Effector memory CD4-positive, alpha-beta T cell (primary cell): ENCODE measurements at regions not wholly inside any gene's neighbourhood (a gene's known extent, or its start where the extent isn't known, plus 50 kb on each side); places are given as distances from the start of the nearest gene placed in this dataset.
"Not testable (repeated sequence)": the region's sequence is repeated elsewhere in the genome, so short reads cannot be mapped to it uniquely, and the experiment has no call there.

Source experiments
- DNase-seq, 3 donors: peaks; one replicate each; pipeline ENCODE4 v3.0.0-alpha.2; 2020
- H3K27ac ChIP-seq: 2 replicates; pipeline ENCODE4 v1.7.0; 2013; ENCODE audit warnings: mild to moderate bottlenecking, low read length, moderate library complexity; ENCODE audit not compliant: insufficient read depth, poor library complexity, severe bottlenecking
- H3K27me3 ChIP-seq: replicated peaks from 2 replicates; pipeline ENCODE4 v1.7.0; 2013; ENCODE audit warnings: mild to moderate bottlenecking, low read length; ENCODE audit not compliant: insufficient read depth, control insufficient read depth, poor library complexity, severe bottlenecking
- H3K36me3 ChIP-seq: 2 replicates; pipeline ENCODE4 v1.7.0; 2013; ENCODE audit warnings: mild to moderate bottlenecking, low read length, moderate library complexity; ENCODE audit not compliant: control insufficient read depth, insufficient read depth
- H3K4me1 ChIP-seq: 2 replicates; pipeline ENCODE4 v1.7.0; 2013; ENCODE audit warnings: low read length, mild to moderate bottlenecking; ENCODE audit not compliant: control insufficient read depth, insufficient read depth, poor library complexity, severe bottlenecking
- H3K4me3 ChIP-seq: 2 replicates; pipeline ENCODE4 v1.7.0; 2013; ENCODE audit warnings: low read length, low read depth, mild to moderate bottlenecking; ENCODE audit not compliant: insufficient read depth, poor library complexity, severe bottlenecking
- H3K9me3 ChIP-seq: 2 replicates; pipeline ENCODE4 v1.7.0; 2013; ENCODE audit warnings: mild to moderate bottlenecking, low read length, moderate library complexity; ENCODE audit not compliant: control insufficient read depth

DNA sequence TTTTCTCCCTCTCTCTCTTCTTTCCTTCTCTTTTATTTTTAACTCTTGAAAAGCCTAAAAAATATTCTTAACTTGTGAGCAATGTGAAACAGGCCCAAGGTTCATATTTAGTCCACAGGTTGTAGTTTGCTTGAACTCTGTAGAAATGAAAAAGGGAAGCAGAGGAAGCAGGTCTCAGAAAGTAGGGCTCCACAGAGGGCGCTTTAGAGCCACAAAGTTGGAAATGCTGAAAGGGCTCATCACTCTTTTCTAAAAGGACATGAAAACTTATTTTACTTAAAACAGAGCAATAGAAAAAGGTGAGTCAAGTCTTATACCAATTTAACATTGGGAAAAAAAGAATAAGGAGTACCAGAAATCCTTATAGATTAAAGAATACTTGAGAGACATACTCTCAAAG is 247.0 kb downstream of the USP25 start:
- H3K27ac ChIP-seq, result no peak overlapping the region
- H3K4me3 ChIP-seq, result no peak overlapping the region
- no peaks in the 10 kb centered on the region for H3K9me3 ChIP-seq
- H3K27me3 ChIP-seq, result no peaks in the 10 kb centered on the region
- DNase-seq, result no peak
- no peaks in the 10 kb centered on the region for H3K4me1 ChIP-seq
- no peaks in the 10 kb centered on the region for H3K36me3 ChIP-seq

GRCh38 chr21:15978215-15978738 is 248.5 kb downstream of the USP25 start:
- H3K36me3 ChIP-seq, result no peaks in the 10 kb centered on the region
- no peak overlapping the region for H3K4me3 ChIP-seq
- DNase-seq, result no peak
- no peaks in the 10 kb centered on the region for H3K9me3 ChIP-seq
- H3K27me3 ChIP-seq, result no peaks in the 10 kb centered on the region
- no peaks in the 10 kb centered on the region for H3K4me1 ChIP-seq
- H3K27ac ChIP-seq, result no peak overlapping the region

- not testable (repeated sequence) for H3K9me3 ChIP-seq, H3K36me3 ChIP-seq, DNase-seq, H3K4me3 ChIP-seq, H3K27ac ChIP-seq, H3K4me1 ChIP-seq, H3K27me3 ChIP-seq
These were observed 249.7 kb downstream of the USP25 start for GRCh38 chr21:15979493-15979892.

GRCh38 chr21:15986277-15986676 is 256.5 kb downstream of the USP25 start:
- Histone ChIP-seq H3K27ac (no peak overlapping the region), H3K4me1 (no peaks in the 10 kb centered on the region), H3K4me3 (no peak overlapping the region), H3K9me3 (no peaks in the 10 kb centered on the region), H3K27me3 (no peaks in the 10 kb centered on the region), H3K36me3 (no peaks in the 10 kb centered on the region)
- DNase-seq, result no peak

- no peak for DNase-seq
- Histone ChIP-seq H3K27ac (no peak overlapping the region), H3K4me1 (no peaks in the 10 kb centered on the region), H3K27me3 (no peaks in the 10 kb centered on the region), H3K4me3 (no peak overlapping the region), H3K9me3 (no peaks in the 10 kb centered on the region), H3K36me3 (no peaks in the 10 kb centered on the region)
These were observed 262.4 kb downstream of the USP25 start for GRCh38 chr21:15992171-15992570.

- Histone ChIP-seq H3K4me1 (no peaks in the 10 kb centered on the region), H3K36me3 (no peaks in the 10 kb centered on the region), H3K9me3 (no peaks in the 10 kb centered on the region), H3K27ac (no peak overlapping the region), H3K4me3 (no peak overlapping the region), H3K27me3 (no peaks in the 10 kb centered on the region)
- DNase-seq, result no peak
These were observed 264.2 kb downstream of the USP25 start for GRCh38 chr21:15993951-15994350.

DNA sequence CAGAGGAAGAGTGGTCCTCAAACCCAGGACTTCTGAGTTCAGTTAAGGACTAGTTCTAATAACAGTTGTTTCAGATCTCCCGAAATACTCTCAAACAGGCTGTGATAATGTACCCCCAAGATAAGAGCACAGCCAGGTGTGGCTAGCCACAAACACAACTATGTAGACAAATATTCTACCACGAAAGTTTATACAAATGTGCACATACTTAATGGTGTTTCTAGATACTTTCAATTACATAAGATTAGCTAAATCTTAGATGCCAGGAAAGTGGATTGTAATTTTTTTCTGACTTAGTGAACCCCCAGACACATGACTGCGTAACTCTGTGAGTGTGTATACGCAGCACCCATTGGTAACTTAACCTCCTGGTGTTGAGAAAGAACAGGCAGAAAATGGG is 270.0 kb downstream of the USP25 start:
- Histone ChIP-seq H3K4me3 (no peak overlapping the region), H3K9me3 (no peaks in the 10 kb centered on the region), H3K27me3 (no peaks in the 10 kb centered on the region), H3K27ac (no peak overlapping the region), H3K36me3 (no peaks in the 10 kb centered on the region), H3K4me1 (no peaks in the 10 kb centered on the region)
- no peak for DNase-seq

DNA sequence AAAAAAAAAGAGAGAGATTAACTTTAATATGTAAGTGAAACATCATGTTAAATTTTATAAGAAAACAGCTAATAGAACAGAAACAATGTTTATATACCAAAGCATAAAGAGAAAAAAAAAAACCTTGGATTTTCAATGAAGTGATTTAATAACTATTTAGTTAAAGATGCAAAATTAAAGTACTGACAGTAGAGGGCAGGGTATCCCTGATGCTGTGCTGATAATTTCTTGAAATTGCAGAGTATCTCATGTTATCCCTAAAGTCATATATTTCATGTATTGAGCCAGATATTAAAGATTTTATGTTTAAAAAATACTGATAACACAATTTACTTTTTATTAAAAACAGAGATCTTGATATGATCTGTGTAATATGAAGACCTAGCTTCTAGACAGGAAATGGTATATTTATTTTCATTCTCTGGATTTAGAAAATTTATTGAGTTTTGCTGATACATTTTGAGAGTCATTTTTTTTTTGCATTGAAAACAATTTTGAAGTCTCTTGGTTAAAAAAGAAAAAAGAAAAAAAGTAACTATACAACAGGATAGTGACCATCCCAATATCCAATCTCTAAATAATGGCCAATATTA is 273.2 kb downstream of the USP25 start:
- Histone ChIP-seq H3K27ac (no peak overlapping the region), H3K4me3 (no peak overlapping the region), H3K36me3 (no peaks in the 10 kb centered on the region), H3K4me1 (no peaks in the 10 kb centered on the region), H3K27me3 (no peaks in the 10 kb centered on the region), H3K9me3 (no peaks in the 10 kb centered on the region)
- DNase-seq, result no peak

- no peaks in the 10 kb centered on the region for H3K9me3 ChIP-seq
- no peak overlapping the region for H3K4me3 ChIP-seq
- H3K36me3 ChIP-seq, result no peaks in the 10 kb centered on the region
- H3K27me3 ChIP-seq, result no peaks in the 10 kb centered on the region
- DNase-seq, result no peak
- H3K27ac ChIP-seq, result no peak overlapping the region
- no peaks in the 10 kb centered on the region for H3K4me1 ChIP-seq
These were observed 274.3 kb downstream of the USP25 start for GRCh38 chr21:16004086-16004485.

DNA sequence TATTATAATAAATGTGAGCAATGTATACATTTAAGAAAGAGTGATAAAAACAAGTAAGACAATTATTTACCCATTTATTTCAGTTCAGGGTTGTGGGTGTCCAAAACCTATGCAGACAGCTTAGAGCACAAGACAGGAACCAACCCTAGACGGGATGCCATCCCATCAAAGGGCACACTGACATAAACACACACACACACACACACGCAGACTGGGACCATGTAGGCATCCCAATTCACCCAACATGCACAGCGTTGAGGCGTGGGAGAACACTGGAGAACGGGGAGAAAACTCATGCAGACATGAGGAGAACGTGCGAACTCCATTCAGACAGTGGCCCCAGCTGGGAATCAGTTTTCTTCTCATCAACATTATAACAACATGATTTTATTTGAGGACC is 274.7 kb downstream of the USP25 start:
- Histone ChIP-seq H3K4me1 (no peaks in the 10 kb centered on the region), H3K36me3 (no peaks in the 10 kb centered on the region), H3K27me3 (no peaks in the 10 kb centered on the region), H3K4me3 (no peak overlapping the region), H3K27ac (no peak overlapping the region), H3K9me3 (no peaks in the 10 kb centered on the region)
- DNase-seq, result no peak
